GM12878 (cell line): ENCODE measurements at regions not wholly inside any gene's neighbourhood (a gene's known extent, or its start where the extent isn't known, plus 50 kb on each side); places are given as distances from the start of the nearest gene placed in this dataset.

ENCODE experiments used
- ATAC-seq: fragments of 200-7000 bp; cut with Tn5 transposase; 3 replicates; pipeline ENCODE4 v1.9.1; 2020; ENCODE audit warnings: mild to moderate bottlenecking, moderate library complexity
- BruUV-seq: library from RNA; stranded (reverse); fragments of 400-500 nt; replicated peaks from 2 replicates; lab custom pipeline; 2021; lab: Mats Ljungman, UMichigan
- CTCF ChIA-PET: fragments of 300-600 bp; sonication (Branson Sonifier 250); formaldehyde crosslinking; extraction: SDS; loops from one replicate; lab custom pipeline; 2021; ENCODE audit warnings: inconsistent platforms; lab: Yijun Ruan, JAX
- POLR2A ChIA-PET: fragments of 350-600 bp; formaldehyde crosslinking; extraction: SDS; loops from one replicate; lab custom pipeline; 2021; ENCODE audit warnings: inconsistent platforms; lab: Charles Lee
- RAD21 ChIA-PET: fragments of 300-600 bp; sonication (Branson Sonifier 250); formaldehyde crosslinking; loops from one replicate; lab custom pipeline; 2023; ENCODE audit warnings: antibody characterized with exemption; ENCODE audit not compliant: unreplicated experiment; lab: Charles Lee
- SMC1A ChIA-PET: fragments of 300-600 bp; sonication (Branson Sonifier 250); formaldehyde crosslinking; loops from one replicate; lab custom pipeline; 2023; ENCODE audit not compliant: unreplicated experiment, uncharacterized antibody; lab: Charles Lee
- DNase-seq: peaks from one replicate; pipeline ENCODE4 v3.0.0-alpha.2; 2011; ENCODE audit warnings: low read depth, low spot score
- FAIRE-seq: peaks from 3 replicates; lab custom pipeline; 2011; peaks lifted over from hg19 to GRCh38; lab: Jason Lieb, UNC
- H2AFZ ChIP-seq: 2 replicates; pipeline ENCODE4 v1.6.0; 2011; ENCODE audit warnings: low read depth, low read length, control low read depth; ENCODE audit not compliant: control insufficient read depth
- H3K27ac ChIP-seq: 2 replicates; pipeline ENCODE4 v1.5.1; 2011; ENCODE audit warnings: control low read depth; ENCODE audit not compliant: control insufficient read depth, insufficient read depth
- H3K27me3 ChIP-seq, 2 experiments: replicated peaks in 1 of 2; 2 replicates each; pipeline versions ENCODE4 v1.6.0 to v1.6.1; 2011; ENCODE audit warnings: low read length in 1 of 2; ENCODE audit not compliant: control insufficient read depth in 2 of 2, insufficient read depth in 2 of 2
- H3K36me3 ChIP-seq, 2 experiments: 2 replicates each; pipeline ENCODE4 v1.5.1; 2011; ENCODE audit warnings: low read length in 1 of 2; ENCODE audit not compliant: control insufficient read depth in 2 of 2, insufficient read depth in 2 of 2
- H3K4me1 ChIP-seq: 2 replicates; pipeline ENCODE4 v1.6.1; 2011; ENCODE audit warnings: mild to moderate bottlenecking, low read length, moderate library complexity, mixed read lengths; ENCODE audit not compliant: control insufficient read depth, insufficient read depth
- H3K4me2 ChIP-seq: 2 replicates; pipeline ENCODE4 v1.6.0; 2011; ENCODE audit warnings: control low read depth; ENCODE audit not compliant: control insufficient read depth, insufficient read depth
- H3K4me3 ChIP-seq: fragments of 200-600 bp; sonication (generic); 2 replicates; pipeline ENCODE4 v1.5.1; 2016
- H3K79me2 ChIP-seq: 2 replicates; pipeline ENCODE4 v1.6.0; 2011; ENCODE audit warnings: low read length; ENCODE audit not compliant: control insufficient read depth, insufficient read depth
- H3K9ac ChIP-seq: 2 replicates; pipeline ENCODE4 v1.8.0; 2011; ENCODE audit warnings: low read length, control low read depth, mixed read lengths; ENCODE audit not compliant: control insufficient read depth, insufficient read depth
- H3K9me3 ChIP-seq: replicated peaks from 3 replicates; pipeline ENCODE4 v1.5.1; 2011; ENCODE audit warnings: mild to moderate bottlenecking, low read length; ENCODE audit not compliant: control insufficient read depth, insufficient read depth
- H4K20me1 ChIP-seq: 2 replicates; pipeline ENCODE4 v1.6.0; 2011; ENCODE audit not compliant: control insufficient read depth, insufficient read depth
- CUX1 ChIP-seq: IDR thresholded peaks from 2 replicates; pipeline ENCODE4 v1.6.1; 2012; ENCODE audit warnings: improper control_type of control experiment, low read depth, low read length; ENCODE audit not compliant: insufficient replicate concordance
- HDGF ChIP-seq: fragments of 450-650 bp; IDR thresholded peaks from 2 replicates; pipeline ENCODE4 v1.6.1; 2016; ENCODE audit warnings: antibody characterized with exemption
- IRF4 ChIP-seq: IDR thresholded peaks from 2 replicates; pipeline ENCODE4 v1.6.1; 2011; ENCODE audit warnings: low read depth, low read length
- LARP7 ChIP-seq: fragments of 450-650 bp; IDR thresholded peaks from 2 replicates; pipeline ENCODE4 v1.6.1; 2017; ENCODE audit warnings: mild to moderate bottlenecking
- POLR2AphosphoS2 ChIP-seq: IDR thresholded peaks from 2 replicates; pipeline ENCODE4 v1.6.1; 2011; ENCODE audit warnings: low read depth, mild to moderate bottlenecking, low read length, improper control_type of control experiment, moderate library complexity
- RAD51 ChIP-seq: fragments of 450-650 bp; IDR thresholded peaks from 2 replicates; pipeline ENCODE4 v1.6.1; 2016; ENCODE audit warnings: moderate library complexity, mild to moderate bottlenecking, inconsistent platforms
- SREBF2 ChIP-seq: IDR thresholded peaks from 2 replicates; pipeline ENCODE4 v1.6.1; 2012; ENCODE audit warnings: mild to moderate bottlenecking, low read length
- SUPT20H ChIP-seq: IDR thresholded peaks from 2 replicates; pipeline ENCODE4 v1.6.1; 2011; ENCODE audit warnings: low read depth, mild to moderate bottlenecking, low read length, moderate library complexity, borderline replicate concordance; ENCODE audit not compliant: control insufficient read depth
- TBL1XR1 ChIP-seq: IDR thresholded peaks from 2 replicates; pipeline ENCODE4 v1.6.1; 2012; ENCODE audit warnings: low read depth, low read length, improper control_type of control experiment
- WGBS: methylation state at CpG from one replicate; pipeline ENCODE4 v1.1.6; 2016; ENCODE audit warnings: low lambda C conversion rate; ENCODE audit not compliant: insufficient replicate concordance, insufficient coverage; ENCODE audit errors: missing lambda C conversion rate; 5-methylcytosine and 5-hydroxymethylcytosine counted together
- in situ Hi-C: fragments of 300-500 bp; cut with MboI; formaldehyde crosslinking; loops from 9 replicates; pipeline ENCODE4 v1.14.3; 2018; ENCODE audit warnings: mixed read lengths
- intact Hi-C: fragments of 100-400 bp; cut with micrococcal nuclease; formaldehyde crosslinking; loops from one replicate; pipeline ENCODE4 v1.14.2; 2022; ENCODE audit not compliant: unreplicated experiment
- TF ChIP-seq, protein P1 (sequence below): fragments of 450-650 bp; IDR thresholded peaks from 2 replicates; pipeline ENCODE4 v1.6.1; 2016; ENCODE audit warnings: mild to moderate bottlenecking, moderate library complexity, borderline replicate concordance
- TF ChIP-seq, protein P2 (sequence below): fragments of 150-350 bp; IDR thresholded peaks from 2 replicates; pipeline ENCODE4 v1.6.1; 2016; ENCODE audit warnings: low read depth, low read length

DNA sequence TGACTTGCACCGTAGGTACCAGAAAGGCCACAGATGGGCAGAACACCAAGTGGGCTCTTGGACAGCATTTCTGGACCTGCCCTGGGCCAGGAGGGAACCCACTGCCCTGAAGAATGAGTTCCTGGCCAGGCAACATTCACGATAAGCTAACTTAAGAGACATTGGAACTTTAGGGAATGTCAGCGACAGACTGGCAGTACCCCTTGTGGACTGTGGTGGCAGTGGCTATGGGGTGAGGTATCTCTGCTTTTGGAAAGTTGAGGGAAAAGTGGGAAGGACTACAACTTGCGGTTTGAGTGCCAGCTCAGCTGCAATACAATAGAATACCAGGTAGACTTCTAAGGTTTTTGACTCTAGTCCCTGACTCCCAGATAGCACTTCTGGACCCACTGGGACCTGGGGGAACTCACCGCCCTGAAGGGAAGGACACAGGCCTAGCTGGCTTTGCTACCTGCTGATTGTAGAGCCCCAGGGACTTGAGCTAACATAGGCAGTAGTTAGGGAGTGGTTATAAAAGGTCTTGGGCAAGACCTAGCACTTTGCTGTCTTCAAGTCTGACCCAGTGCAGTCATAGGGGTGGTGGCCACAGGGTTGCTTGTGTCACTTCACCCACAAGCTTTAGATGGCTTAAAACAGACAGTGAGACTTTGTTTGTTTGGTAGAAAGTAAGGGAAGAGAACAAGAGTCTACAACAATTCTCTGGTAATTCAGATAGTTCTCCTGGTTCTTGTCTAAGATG, 617.6 kb downstream of the COL12A1 start:
- Histone ChIP-seq H2AFZ (no peak overlapping the region), H3K9me3 (no peaks in the 10 kb centered on the region), H4K20me1 (no peaks in the 10 kb centered on the region), H3K27ac (no peak overlapping the region), H3K4me3 (no peak overlapping the region), H3K27me3 (no peaks in the 10 kb centered on the region), H3K4me2 (no peak overlapping the region), H3K4me1 (no peaks in the 10 kb centered on the region), H3K79me2 (no peaks in the 10 kb centered on the region), H3K36me3 (no peaks in the 10 kb centered on the region), H3K9ac (no peak overlapping the region)
- intact Hi-C loops (no loop called here), in situ Hi-C loops (no loop called here)
- FAIRE-seq: no peak
- DNase-seq: no peak
- ChIA-PET POLR2A (interaction anchor here (1.2 kb wide), 1 partner anchor 11 kb away, joined by 3 read pairs; no protein-coding TSS in a partner anchor), CTCF (interaction anchor here (0.6 kb wide), 1 partner anchor 619 kb away, joined by 3 read pairs; no protein-coding TSS in a partner anchor), SMC1A (interaction anchor here (0.7 to 1.6 kb wide), 6 partner anchors 9 to 615 kb away, joined by 3 to 7 read pairs (median 3); no protein-coding TSS in a partner anchor), RAD21 (no interaction called here)
- BruUV-seq: no TSS peak
- no peak for ATAC-seq
- 61% methylated on average over 5 of the region's 5 CpGs for WGBS
- no peak for TF ChIP-seq SUPT20H
- no peak for TF ChIP-seq SREBF2
- no peak for TF ChIP-seq HDGF
- TF ChIP-seq RAD51: no peak
- TF ChIP-seq, protein P1, sequence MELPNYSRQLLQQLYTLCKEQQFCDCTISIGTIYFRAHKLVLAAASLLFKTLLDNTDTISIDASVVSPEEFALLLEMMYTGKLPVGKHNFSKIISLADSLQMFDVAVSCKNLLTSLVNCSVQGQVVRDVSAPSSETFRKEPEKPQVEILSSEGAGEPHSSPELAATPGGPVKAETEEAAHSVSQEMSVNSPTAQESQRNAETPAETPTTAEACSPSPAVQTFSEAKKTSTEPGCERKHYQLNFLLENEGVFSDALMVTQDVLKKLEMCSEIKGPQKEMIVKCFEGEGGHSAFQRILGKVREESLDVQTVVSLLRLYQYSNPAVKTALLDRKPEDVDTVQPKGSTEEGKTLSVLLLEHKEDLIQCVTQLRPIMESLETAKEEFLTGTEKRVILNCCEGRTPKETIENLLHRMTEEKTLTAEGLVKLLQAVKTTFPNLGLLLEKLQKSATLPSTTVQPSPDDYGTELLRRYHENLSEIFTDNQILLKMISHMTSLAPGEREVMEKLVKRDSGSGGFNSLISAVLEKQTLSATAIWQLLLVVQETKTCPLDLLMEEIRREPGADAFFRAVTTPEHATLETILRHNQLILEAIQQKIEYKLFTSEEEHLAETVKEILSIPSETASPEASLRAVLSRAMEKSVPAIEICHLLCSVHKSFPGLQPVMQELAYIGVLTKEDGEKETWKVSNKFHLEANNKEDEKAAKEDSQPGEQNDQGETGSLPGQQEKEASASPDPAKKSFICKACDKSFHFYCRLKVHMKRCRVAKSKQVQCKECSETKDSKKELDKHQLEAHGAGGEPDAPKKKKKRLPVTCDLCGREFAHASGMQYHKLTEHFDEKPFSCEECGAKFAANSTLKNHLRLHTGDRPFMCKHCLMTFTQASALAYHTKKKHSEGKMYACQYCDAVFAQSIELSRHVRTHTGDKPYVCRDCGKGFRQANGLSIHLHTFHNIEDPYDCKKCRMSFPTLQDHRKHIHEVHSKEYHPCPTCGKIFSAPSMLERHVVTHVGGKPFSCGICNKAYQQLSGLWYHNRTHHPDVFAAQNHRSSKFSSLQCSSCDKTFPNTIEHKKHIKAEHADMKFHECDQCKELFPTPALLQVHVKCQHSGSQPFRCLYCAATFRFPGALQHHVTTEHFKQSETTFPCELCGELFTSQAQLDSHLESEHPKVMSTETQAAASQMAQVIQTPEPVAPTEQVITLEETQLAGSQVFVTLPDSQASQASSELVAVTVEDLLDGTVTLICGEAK: no peak
- TF ChIP-seq, protein P2, sequence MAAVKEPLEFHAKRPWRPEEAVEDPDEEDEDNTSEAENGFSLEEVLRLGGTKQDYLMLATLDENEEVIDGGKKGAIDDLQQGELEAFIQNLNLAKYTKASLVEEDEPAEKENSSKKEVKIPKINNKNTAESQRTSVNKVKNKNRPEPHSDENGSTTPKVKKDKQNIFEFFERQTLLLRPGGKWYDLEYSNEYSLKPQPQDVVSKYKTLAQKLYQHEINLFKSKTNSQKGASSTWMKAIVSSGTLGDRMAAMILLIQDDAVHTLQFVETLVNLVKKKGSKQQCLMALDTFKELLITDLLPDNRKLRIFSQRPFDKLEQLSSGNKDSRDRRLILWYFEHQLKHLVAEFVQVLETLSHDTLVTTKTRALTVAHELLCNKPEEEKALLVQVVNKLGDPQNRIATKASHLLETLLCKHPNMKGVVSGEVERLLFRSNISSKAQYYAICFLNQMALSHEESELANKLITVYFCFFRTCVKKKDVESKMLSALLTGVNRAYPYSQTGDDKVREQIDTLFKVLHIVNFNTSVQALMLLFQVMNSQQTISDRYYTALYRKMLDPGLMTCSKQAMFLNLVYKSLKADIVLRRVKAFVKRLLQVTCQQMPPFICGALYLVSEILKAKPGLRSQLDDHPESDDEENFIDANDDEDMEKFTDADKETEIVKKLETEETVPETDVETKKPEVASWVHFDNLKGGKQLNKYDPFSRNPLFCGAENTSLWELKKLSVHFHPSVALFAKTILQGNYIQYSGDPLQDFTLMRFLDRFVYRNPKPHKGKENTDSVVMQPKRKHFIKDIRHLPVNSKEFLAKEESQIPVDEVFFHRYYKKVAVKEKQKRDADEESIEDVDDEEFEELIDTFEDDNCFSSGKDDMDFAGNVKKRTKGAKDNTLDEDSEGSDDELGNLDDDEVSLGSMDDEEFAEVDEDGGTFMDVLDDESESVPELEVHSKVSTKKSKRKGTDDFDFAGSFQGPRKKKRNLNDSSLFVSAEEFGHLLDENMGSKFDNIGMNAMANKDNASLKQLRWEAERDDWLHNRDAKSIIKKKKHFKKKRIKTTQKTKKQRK: no peak
- no peak for TF ChIP-seq POLR2AphosphoS2
- no peak for TF ChIP-seq TBL1XR1
- no peak for TF ChIP-seq LARP7
- no peak for TF ChIP-seq CUX1
- TF ChIP-seq IRF4: no peak
